GM23248 (cell line): ENCODE measurements at regions not wholly inside any gene's neighbourhood (a gene's known extent, or its start where the extent isn't known, plus 50 kb on each side); places are given as distances from the start of the nearest gene placed in this dataset.

Experiments
- DNase-seq: peaks from one replicate; pipeline ENCODE4 v3.0.0-alpha.2; 2015
- H2AFZ ChIP-seq: fragments of 200-600 bp; sonication (generic); 2 replicates; pipeline ENCODE4 v1.6.1; 2016; ENCODE audit warnings: antibody characterized with exemption
- H3F3A ChIP-seq: fragments of 200-600 bp; sonication (generic); 2 replicates; pipeline ENCODE4 v1.6.1; 2016; ENCODE audit warnings: mild to moderate bottlenecking, antibody characterized with exemption, mixed run types; ENCODE audit not compliant: insufficient read depth
- H3K27ac ChIP-seq: fragments of 200-600 bp; sonication (generic); 2 replicates; pipeline ENCODE4 v1.5.1; 2016; ENCODE audit warnings: mild to moderate bottlenecking
- H3K27me3 ChIP-seq: fragments of 200-600 bp; sonication (generic); replicated peaks from 2 replicates; pipeline ENCODE4 v1.6.1; 2016; ENCODE audit warnings: mild to moderate bottlenecking; ENCODE audit not compliant: insufficient read depth
- H3K36me3 ChIP-seq: fragments of 200-600 bp; sonication (generic); 2 replicates; pipeline ENCODE4 v1.6.1; 2016; ENCODE audit warnings: low read depth, mild to moderate bottlenecking
- H3K4me1 ChIP-seq: fragments of 200-600 bp; sonication (generic); 2 replicates; pipeline ENCODE4 v1.6.1; 2016; ENCODE audit warnings: mild to moderate bottlenecking; ENCODE audit not compliant: insufficient read depth
- H3K4me2 ChIP-seq: fragments of 200-600 bp; sonication (generic); one replicate; pipeline ENCODE4 v1.6.1; 2016; ENCODE audit warnings: mild to moderate bottlenecking; ENCODE audit not compliant: unreplicated experiment
- H3K4me3 ChIP-seq: fragments of 200-600 bp; sonication (generic); 2 replicates; pipeline ENCODE4 v1.5.1; 2016; ENCODE audit warnings: mild to moderate bottlenecking
- H3K79me2 ChIP-seq: fragments of 200-600 bp; sonication (generic); 2 replicates; pipeline ENCODE4 v1.6.1; 2016; ENCODE audit warnings: mild to moderate bottlenecking; ENCODE audit not compliant: insufficient read depth
- H3K9ac ChIP-seq: fragments of 200-600 bp; sonication (generic); 2 replicates; pipeline ENCODE4 v1.6.1; 2016; ENCODE audit warnings: mild to moderate bottlenecking
- H3K9me2 ChIP-seq: fragments of 200-600 bp; sonication (generic); 2 replicates; pipeline ENCODE4 v1.6.1; 2016; ENCODE audit warnings: mixed run types, mild to moderate bottlenecking, moderate library complexity; ENCODE audit not compliant: insufficient read depth
- H3K9me3 ChIP-seq: fragments of 200-600 bp; sonication (generic); one replicate; pipeline ENCODE4 v1.6.1; 2017; ENCODE audit warnings: low read depth
- H4K20me1 ChIP-seq: fragments of 200-600 bp; sonication (generic); 2 replicates; pipeline ENCODE4 v1.6.0; 2016; ENCODE audit not compliant: insufficient read depth
- EZH2 ChIP-seq: fragments of 200-600 bp; sonication (generic); IDR thresholded peaks from 2 replicates; pipeline ENCODE4 v1.6.1; 2018; ENCODE audit warnings: antibody characterized with exemption, mild to moderate bottlenecking; ENCODE audit not compliant: insufficient read depth, poor library complexity, severe bottlenecking
- EZH2phosphoT487 ChIP-seq: fragments of 200-600 bp; sonication (generic); IDR thresholded peaks from 2 replicates; pipeline ENCODE4 v1.6.1; 2018; ENCODE audit warnings: antibody characterized with exemption, moderate library complexity, mild to moderate bottlenecking, low read depth; ENCODE audit not compliant: insufficient read depth
- WGBS, 2 experiments: methylation state at CpG; one replicate each; pipeline ENCODE4 v1.1.6; 2015 to 2017; ENCODE audit warnings: low lambda C conversion rate in 2 of 2, low coverage in 1 of 2; ENCODE audit errors: missing lambda C conversion rate in 2 of 2; 5-methylcytosine and 5-hydroxymethylcytosine counted together
- in situ Hi-C: fragments of 300-500 bp; cut with MboI; formaldehyde crosslinking; loops from 2 replicates; pipeline ENCODE4 v1.15.0; 2020

- Histone ChIP-seq H3K27ac (no peak overlapping the region), H4K20me1 (no peaks in the 10 kb centered on the region), H3K9me2 (no peaks in the 10 kb centered on the region), H3F3A (no peaks in the 10 kb centered on the region), H2AFZ (peak overlapping the region; percentile 8; the same call in 1 of the 2 replicates), H3K9ac (no peak overlapping the region), H3K4me2 (peak overlapping the region; percentile 11), H3K4me1 (peaks cover 6% of the 10 kb centered on the region; the same call in 1 of the 2 replicates), H3K9me3 (no peaks in the 10 kb centered on the region), H3K4me3 (no peak overlapping the region), H3K36me3 (no peaks in the 10 kb centered on the region), H3K79me2 (no peaks in the 10 kb centered on the region), H3K27me3 (peaks cover 19% of the 10 kb centered on the region)
- in situ Hi-C loops: no loop called here
- no peak for TF ChIP-seq EZH2
- no peak for TF ChIP-seq EZH2phosphoT487
- WGBS, 2 experiments: 9 to 13% methylated on average over 10 of the region's 10 CpGs
- peak; percentile 67 for DNase-seq
Measured at GRCh38 chr21:36589352-36589971, 109.5 kb upstream of the SIM2 start.

GRCh38 chr21:36591326-36591970 is 107.5 kb upstream of the SIM2 start:
- H3K27ac ChIP-seq: no peak overlapping the region
- peaks cover 33% of the 10 kb centered on the region for H3K27me3 ChIP-seq
- no peak for DNase-seq
- H2AFZ ChIP-seq: no peak overlapping the region
- no peaks in the 10 kb centered on the region for H3K9me3 ChIP-seq
- no peaks in the 10 kb centered on the region for H3K79me2 ChIP-seq
- H3K4me1 ChIP-seq: peaks cover 6% of the 10 kb centered on the region; the same call in 1 of the 2 replicates
- no peaks in the 10 kb centered on the region for H4K20me1 ChIP-seq
- WGBS, 2 experiments: 29 to 39% methylated on average over 11 to 16 of the region's 16 CpGs
- no peaks in the 10 kb centered on the region for H3K36me3 ChIP-seq
- H3F3A ChIP-seq: no peaks in the 10 kb centered on the region
- in situ Hi-C loops: loop anchor here (10.0 kb wide), 1 partner anchor 167 kb away; no protein-coding TSS in a partner anchor
- no peaks in the 10 kb centered on the region for H3K9me2 ChIP-seq
- H3K4me2 ChIP-seq: no peak overlapping the region
- H3K4me3 ChIP-seq: no peak overlapping the region
- H3K9ac ChIP-seq: no peak overlapping the region
- TF ChIP-seq EZH2 (no peak), EZH2phosphoT487 (no peak)

GRCh38 chr21:36596174-36596573 is 102.7 kb upstream of the SIM2 start:
- in situ Hi-C loops: loop anchor here (10.0 kb wide), 1 partner anchor 171 kb away; no protein-coding TSS in a partner anchor
- no peaks in the 10 kb centered on the region for H3F3A ChIP-seq
- H3K4me1 ChIP-seq: no peaks in the 10 kb centered on the region
- no peaks in the 10 kb centered on the region for H4K20me1 ChIP-seq
- no peak overlapping the region for H3K4me2 ChIP-seq
- no peak overlapping the region for H3K27ac ChIP-seq
- no peaks in the 10 kb centered on the region for H3K36me3 ChIP-seq
- no peak overlapping the region for H2AFZ ChIP-seq
- no peaks in the 10 kb centered on the region for H3K9me3 ChIP-seq
- no peak overlapping the region for H3K9ac ChIP-seq
- no peak overlapping the region for H3K4me3 ChIP-seq
- DNase-seq: no peak
- peaks cover 69% of the 10 kb centered on the region for H3K27me3 ChIP-seq
- H3K79me2 ChIP-seq: no peaks in the 10 kb centered on the region
- 45 to 47% methylated on average over 2 of the region's 2 CpGs for WGBS, 2 experiments
- H3K9me2 ChIP-seq: no peaks in the 10 kb centered on the region
- TF ChIP-seq EZH2phosphoT487 (no peak), EZH2 (no peak)

- H2AFZ ChIP-seq: no peak overlapping the region
Measured at GRCh38 chr21:36601362-36601761, 97.6 kb upstream of the SIM2 start.

More at GRCh38 chr21:36601362-36601761, 97.6 kb upstream of the SIM2 start:
- Histone ChIP-seq H3K4me1 (no peaks in the 10 kb centered on the region), H3F3A (no peaks in the 10 kb centered on the region), H3K27ac (no peak overlapping the region), H3K36me3 (no peaks in the 10 kb centered on the region), H3K9ac (no peak overlapping the region), H3K79me2 (no peaks in the 10 kb centered on the region), H3K9me3 (no peaks in the 10 kb centered on the region), H3K4me2 (no peak overlapping the region), H3K4me3 (no peak overlapping the region), H4K20me1 (no peaks in the 10 kb centered on the region), H3K27me3 (peaks cover 55% of the 10 kb centered on the region), H3K9me2 (no peaks in the 10 kb centered on the region)
- in situ Hi-C loops: no loop called here
- TF ChIP-seq EZH2phosphoT487 (no peak), EZH2 (no peak)
- 26 to 29% methylated on average over 3 of the region's 3 CpGs for WGBS, 2 experiments
- no peak for DNase-seq
